GM10266 (cell line): ENCODE measurements at regions not wholly inside any gene's neighbourhood (a gene's known extent, or its start where the extent isn't known, plus 50 kb on each side); places are given as distances from the start of the nearest gene placed in this dataset.

Experiments
- DNase-seq: peaks from one replicate; pipeline ENCODE4 v3.0.0; 2012; ENCODE audit errors: extremely low spot score
- CTCF ChIP-seq: IDR thresholded peaks from 2 replicates; pipeline ENCODE4 v1.5.1; 2012; ENCODE audit warnings: mild to moderate bottlenecking, low read depth; ENCODE audit not compliant: control insufficient read depth, insufficient read depth; ENCODE audit errors: missing control alignments

GRCh38 chr2:117273009-117273671, 541.4 kb upstream of the DDX18 start:
- TF ChIP-seq CTCF, result no peak
- no peak for DNase-seq

GRCh38 chr2:117293012-117293411, 521.5 kb upstream of the DDX18 start:
- DNase-seq, result no peak
- no peak for TF ChIP-seq CTCF

- no peak for DNase-seq
- TF ChIP-seq CTCF, result no peak
Measured at GRCh38 chr2:117299451-117299850, 515.0 kb upstream of the DDX18 start.

GRCh38 chr2:117308861-117309770, 505.4 kb upstream of the DDX18 start:
- DNase-seq, result no peak
- no peak for TF ChIP-seq CTCF

GRCh38 chr2:117321816-117322215, 492.7 kb upstream of the DDX18 start:
- no peak for DNase-seq
- TF ChIP-seq CTCF, result no peak

- no peak for DNase-seq
- no peak for TF ChIP-seq CTCF
Measured at GRCh38 chr2:117323331-117323730, 491.2 kb upstream of the DDX18 start.

- no peak for DNase-seq
- no peak for TF ChIP-seq CTCF
Measured at GRCh38 chr2:117330641-117331040, 483.9 kb upstream of the DDX18 start.
